GM23248 (cell line): ENCODE measurements at regions not wholly inside any gene's neighbourhood (a gene's known extent, or its start where the extent isn't known, plus 50 kb on each side); places are given as distances from the start of the nearest gene placed in this dataset.

Experiments
- DNase-seq: peaks from one replicate; pipeline ENCODE4 v3.0.0-alpha.2; 2015
- H2AFZ ChIP-seq: fragments of 200-600 bp; sonication (generic); 2 replicates; pipeline ENCODE4 v1.6.1; 2016; ENCODE audit warnings: antibody characterized with exemption
- H3F3A ChIP-seq: fragments of 200-600 bp; sonication (generic); 2 replicates; pipeline ENCODE4 v1.6.1; 2016; ENCODE audit warnings: mild to moderate bottlenecking, antibody characterized with exemption, mixed run types; ENCODE audit not compliant: insufficient read depth
- H3K27ac ChIP-seq: fragments of 200-600 bp; sonication (generic); 2 replicates; pipeline ENCODE4 v1.5.1; 2016; ENCODE audit warnings: mild to moderate bottlenecking
- H3K27me3 ChIP-seq: fragments of 200-600 bp; sonication (generic); replicated peaks from 2 replicates; pipeline ENCODE4 v1.6.1; 2016; ENCODE audit warnings: mild to moderate bottlenecking; ENCODE audit not compliant: insufficient read depth
- H3K36me3 ChIP-seq: fragments of 200-600 bp; sonication (generic); 2 replicates; pipeline ENCODE4 v1.6.1; 2016; ENCODE audit warnings: low read depth, mild to moderate bottlenecking
- H3K4me1 ChIP-seq: fragments of 200-600 bp; sonication (generic); 2 replicates; pipeline ENCODE4 v1.6.1; 2016; ENCODE audit warnings: mild to moderate bottlenecking; ENCODE audit not compliant: insufficient read depth
- H3K4me2 ChIP-seq: fragments of 200-600 bp; sonication (generic); one replicate; pipeline ENCODE4 v1.6.1; 2016; ENCODE audit warnings: mild to moderate bottlenecking; ENCODE audit not compliant: unreplicated experiment
- H3K4me3 ChIP-seq: fragments of 200-600 bp; sonication (generic); 2 replicates; pipeline ENCODE4 v1.5.1; 2016; ENCODE audit warnings: mild to moderate bottlenecking
- H3K79me2 ChIP-seq: fragments of 200-600 bp; sonication (generic); 2 replicates; pipeline ENCODE4 v1.6.1; 2016; ENCODE audit warnings: mild to moderate bottlenecking; ENCODE audit not compliant: insufficient read depth
- H3K9ac ChIP-seq: fragments of 200-600 bp; sonication (generic); 2 replicates; pipeline ENCODE4 v1.6.1; 2016; ENCODE audit warnings: mild to moderate bottlenecking
- H3K9me2 ChIP-seq: fragments of 200-600 bp; sonication (generic); 2 replicates; pipeline ENCODE4 v1.6.1; 2016; ENCODE audit warnings: mixed run types, mild to moderate bottlenecking, moderate library complexity; ENCODE audit not compliant: insufficient read depth
- H3K9me3 ChIP-seq: fragments of 200-600 bp; sonication (generic); one replicate; pipeline ENCODE4 v1.6.1; 2017; ENCODE audit warnings: low read depth
- H4K20me1 ChIP-seq: fragments of 200-600 bp; sonication (generic); 2 replicates; pipeline ENCODE4 v1.6.0; 2016; ENCODE audit not compliant: insufficient read depth
- EZH2 ChIP-seq: fragments of 200-600 bp; sonication (generic); IDR thresholded peaks from 2 replicates; pipeline ENCODE4 v1.6.1; 2018; ENCODE audit warnings: antibody characterized with exemption, mild to moderate bottlenecking; ENCODE audit not compliant: insufficient read depth, poor library complexity, severe bottlenecking
- EZH2phosphoT487 ChIP-seq: fragments of 200-600 bp; sonication (generic); IDR thresholded peaks from 2 replicates; pipeline ENCODE4 v1.6.1; 2018; ENCODE audit warnings: antibody characterized with exemption, moderate library complexity, mild to moderate bottlenecking, low read depth; ENCODE audit not compliant: insufficient read depth
- WGBS, 2 experiments: methylation state at CpG; one replicate each; pipeline ENCODE4 v1.1.6; 2015 to 2017; ENCODE audit warnings: low lambda C conversion rate in 2 of 2, low coverage in 1 of 2; ENCODE audit errors: missing lambda C conversion rate in 2 of 2; 5-methylcytosine and 5-hydroxymethylcytosine counted together
- in situ Hi-C: fragments of 300-500 bp; cut with MboI; formaldehyde crosslinking; loops from 2 replicates; pipeline ENCODE4 v1.15.0; 2020

DNA sequence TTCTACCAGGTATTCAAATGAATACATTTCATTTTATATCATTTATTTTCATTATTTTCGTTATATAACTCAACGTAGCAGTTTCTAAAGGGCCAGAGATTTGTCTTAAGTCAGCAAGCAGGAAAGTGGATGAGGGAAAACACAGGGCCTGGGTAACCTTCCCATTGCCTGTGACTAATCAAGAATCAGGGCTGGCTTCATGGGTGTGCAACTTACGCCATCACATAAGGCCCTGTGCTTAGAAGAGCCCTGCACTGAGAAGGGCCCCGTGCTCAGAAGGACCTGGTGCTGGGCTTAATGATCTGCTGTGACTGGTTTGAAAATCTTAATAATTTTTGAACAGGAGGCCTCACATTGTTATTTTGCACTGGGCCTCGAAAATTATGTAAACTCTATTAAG, 65.4 kb upstream of the FAM9C start:
- no peak overlapping the region for H2AFZ ChIP-seq
- WGBS, 2 experiments, result 87 to 88% methylated on average over 5 of the region's 5 CpGs
- H3K4me1 ChIP-seq, result peaks cover 13% of the 10 kb centered on the region; the same call in 1 of the 2 replicates
- H3K4me3 ChIP-seq, result no peak overlapping the region
- H3F3A ChIP-seq, result peaks cover 21% of the 10 kb centered on the region; the same call in 1 of the 2 replicates
- H3K27ac ChIP-seq, result peak overlapping the region; percentile 93
- no peak overlapping the region for H3K4me2 ChIP-seq
- H3K79me2 ChIP-seq, result no peaks in the 10 kb centered on the region
- H3K9me2 ChIP-seq, result no peaks in the 10 kb centered on the region
- DNase-seq, result peak; percentile 36
- H4K20me1 ChIP-seq, result no peaks in the 10 kb centered on the region
- in situ Hi-C loops, result no loop called here
- TF ChIP-seq EZH2, result no peak
- no peak for TF ChIP-seq EZH2phosphoT487
- no peaks in the 10 kb centered on the region for H3K27me3 ChIP-seq
- no peaks in the 10 kb centered on the region for H3K9me3 ChIP-seq
- H3K9ac ChIP-seq, result no peak overlapping the region
- H3K36me3 ChIP-seq, result no peaks in the 10 kb centered on the region

DNA sequence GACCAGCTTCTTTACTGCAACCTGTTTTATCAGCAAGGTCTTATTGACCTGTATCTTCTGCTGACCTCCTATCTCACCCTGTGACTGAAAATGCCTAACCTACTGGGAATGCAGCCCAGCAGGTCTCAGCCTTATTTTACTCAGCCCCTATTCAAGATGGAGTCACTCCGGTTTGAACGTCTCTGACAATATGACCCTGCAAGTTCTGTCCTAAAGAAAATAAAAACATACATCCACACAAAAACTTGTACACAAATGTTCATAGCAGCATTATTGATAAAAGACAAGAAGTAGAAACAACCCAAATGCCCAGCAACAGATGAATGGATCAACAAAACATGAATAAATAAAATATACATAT, 59.5 kb upstream of the FAM9C start:
- Histone ChIP-seq H2AFZ (no peak overlapping the region), H3K27ac (no peak overlapping the region), H3K79me2 (no peaks in the 10 kb centered on the region), H3K9me2 (no peaks in the 10 kb centered on the region), H3K27me3 (no peaks in the 10 kb centered on the region), H4K20me1 (no peaks in the 10 kb centered on the region), H3F3A (peaks cover 16% of the 10 kb centered on the region; the same call in 1 of the 2 replicates), H3K4me2 (no peak overlapping the region), H3K9me3 (no peaks in the 10 kb centered on the region), H3K36me3 (no peaks in the 10 kb centered on the region), H3K4me1 (peaks cover 31% of the 10 kb centered on the region), H3K9ac (no peak overlapping the region), H3K4me3 (no peak overlapping the region)
- no peak for DNase-seq
- TF ChIP-seq EZH2phosphoT487 (no peak), EZH2 (no peak)
- in situ Hi-C loops, result no loop called here
- 97 to 100% methylated on average over 2 of the region's 2 CpGs for WGBS, 2 experiments

DNA sequence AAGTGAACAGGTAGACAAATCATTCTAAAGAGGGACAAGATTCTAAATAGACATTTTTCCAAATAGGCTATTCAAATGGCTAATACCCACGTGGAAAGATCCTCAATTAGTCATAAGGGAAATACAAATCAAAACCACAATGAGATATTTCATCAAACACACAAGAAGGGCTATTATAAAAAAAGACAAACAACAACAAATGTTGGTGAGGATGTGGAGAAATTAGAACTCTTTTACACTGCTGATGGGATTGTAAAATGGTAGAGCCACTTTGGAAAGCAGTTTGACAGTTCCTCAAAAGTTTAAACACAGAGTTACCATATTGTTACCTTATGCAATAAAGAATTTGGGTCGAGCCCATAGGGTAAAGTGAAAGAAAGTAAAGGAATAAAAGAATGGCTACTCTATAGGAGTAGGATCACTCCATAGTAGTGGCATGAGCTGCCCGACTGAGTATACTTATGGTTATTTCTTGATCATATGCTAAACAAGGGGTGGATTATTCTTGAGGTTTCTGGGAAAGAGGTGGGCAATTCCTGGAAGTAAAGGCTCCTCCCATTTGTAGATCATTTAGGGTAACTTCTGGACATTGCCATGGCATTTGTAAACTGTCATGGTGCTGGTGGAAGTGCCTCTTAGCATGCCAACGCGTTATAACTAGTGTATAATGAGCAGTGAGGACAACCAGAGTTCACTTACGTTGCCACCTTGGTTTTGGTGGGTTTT, 58.9 kb upstream of the FAM9C start:
- Histone ChIP-seq H4K20me1 (no peaks in the 10 kb centered on the region), H3K27ac (no peak overlapping the region; the same call in 1 of the 2 replicates), H3F3A (peaks cover 16% of the 10 kb centered on the region; the same call in 1 of the 2 replicates), H3K9ac (no peak overlapping the region), H3K9me2 (no peaks in the 10 kb centered on the region), H3K27me3 (no peaks in the 10 kb centered on the region), H3K79me2 (no peaks in the 10 kb centered on the region), H3K9me3 (no peaks in the 10 kb centered on the region), H3K4me1 (peaks cover 31% of the 10 kb centered on the region), H3K36me3 (no peaks in the 10 kb centered on the region), H3K4me3 (no peak overlapping the region), H3K4me2 (no peak overlapping the region), H2AFZ (0 out of 2 replicates have a peak overlapping the region, but pooled peaks have one; percentile 18)
- TF ChIP-seq EZH2 (no peak), EZH2phosphoT487 (no peak)
- 83% methylated on average over 6 of the region's 6 CpGs for whole genome bisulfite sequencing, 2 experiments
- DNase-seq, result peak; percentile 27
- in situ Hi-C loops, result no loop called here

DNA sequence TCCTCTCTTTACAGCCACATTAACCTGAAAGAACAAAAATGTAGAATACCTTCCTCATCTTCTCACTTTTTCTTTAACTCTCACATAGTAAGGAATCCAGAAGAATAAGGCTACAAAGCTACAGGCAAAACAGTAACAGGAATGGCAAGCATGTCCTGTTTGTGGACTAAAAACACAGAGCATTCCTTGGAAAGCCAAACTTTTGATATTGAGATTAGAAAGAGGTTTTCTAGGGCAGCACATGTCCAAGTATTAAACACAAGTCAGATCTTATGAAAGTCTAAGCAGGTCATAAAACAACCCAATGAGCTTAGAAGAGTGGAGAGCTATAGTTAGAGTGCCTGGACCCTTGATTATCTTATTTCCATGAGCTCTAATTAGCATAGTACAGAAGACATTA, 58.2 kb upstream of the FAM9C start:
- H3K9me2 ChIP-seq, result no peaks in the 10 kb centered on the region
- no peaks in the 10 kb centered on the region for H3K9me3 ChIP-seq
- 0 out of 2 replicates have a peak overlapping the region, but pooled peaks have one; percentile 18 for H2AFZ ChIP-seq
- H3K27me3 ChIP-seq, result no peaks in the 10 kb centered on the region
- no peaks in the 10 kb centered on the region for H4K20me1 ChIP-seq
- no peak overlapping the region for H3K9ac ChIP-seq
- in situ Hi-C loops, result no loop called here
- no peak for DNase-seq
- H3K27ac ChIP-seq, result peak overlapping the region; percentile 34
- peaks cover 31% of the 10 kb centered on the region for H3K4me1 ChIP-seq
- TF ChIP-seq EZH2 (no peak), EZH2phosphoT487 (no peak)
- no peaks in the 10 kb centered on the region for H3K36me3 ChIP-seq
- H3F3A ChIP-seq, result peaks cover 16% of the 10 kb centered on the region; the same call in 1 of the 2 replicates
- peak overlapping the region; percentile 42 for H3K4me2 ChIP-seq
- H3K79me2 ChIP-seq, result no peaks in the 10 kb centered on the region
- H3K4me3 ChIP-seq, result no peak overlapping the region
